ENCODE measurements at regions not wholly inside any gene's neighbourhood (a gene's known extent, or its start where the extent isn't known, plus 50 kb on each side); places are given as distances from the start of the nearest gene placed in this dataset.

- DNase-seq (ENCODE audit: low spot score): no peak
- ATAC-seq: no peak
Observed at GRCh38 chr1:110816945-110817344, 56.0 kb upstream of the CD53 start.

- ATAC-seq: no peak
- DNase-seq (ENCODE audit: low spot score): no peak
Observed at GRCh38 chr1:110811529-110811928, 61.4 kb upstream of the CD53 start.

- DNase-seq (ENCODE audit: low spot score) (no peak), ATAC-seq (no peak)
Observed at GRCh38 chr1:110800079-110800478, 72.9 kb upstream of the CD53 start.

- no peak for ATAC-seq
Observed at GRCh38 chr1:110798691-110799256, 74.2 kb upstream of the CD53 start.

GRCh38 chr1:110788673-110789072 lies 84.3 kb upstream of the CD53 start:
- ATAC-seq: no peak
- no peak for DNase-seq (ENCODE audit: low spot score)

More at GRCh38 chr1:110798691-110799256, 74.2 kb upstream of the CD53 start:
- DNase-seq (ENCODE audit: low spot score): no peak

- DNase-seq (ENCODE audit: low spot score) (no peak), ATAC-seq (no peak)
Observed at GRCh38 chr1:110787328-110788071, 85.4 kb upstream of the CD53 start.

GRCh38 chr1:110786802-110787327 lies 86.1 kb upstream of the CD53 start:
- ATAC-seq (no peak), DNase-seq (ENCODE audit: low spot score) (no peak)

- DNase-seq (ENCODE audit: low spot score) (no peak), ATAC-seq (no peak)
Observed at GRCh38 chr1:110785612-110786011, 87.3 kb upstream of the CD53 start.

GRCh38 chr1:110785055-110785454 lies 87.9 kb upstream of the CD53 start:
- DNase-seq (ENCODE audit: low spot score) (no peak), ATAC-seq (no peak)

GRCh38 chr1:110783292-110783918 lies 89.5 kb upstream of the CD53 start:
- DNase-seq (ENCODE audit: low spot score) (peak; percentile 47), ATAC-seq (peak; percentile 97)

GRCh38 chr1:110781525-110781924 lies 91.4 kb upstream of the CD53 start:
- DNase-seq (ENCODE audit: low spot score) (no peak), ATAC-seq (no peak)

- DNase-seq (ENCODE audit: low spot score) (peak; percentile 61), ATAC-seq (peak; percentile 74)
Observed at GRCh38 chr1:110780600-110781484, 92.1 kb upstream of the CD53 start.

GRCh38 chr1:110779636-110780035 lies 93.3 kb upstream of the CD53 start:
- DNase-seq (ENCODE audit: low spot score): no peak
- no peak for ATAC-seq

GRCh38 chr1:110778821-110779220 lies 94.1 kb upstream of the CD53 start:
- ATAC-seq (no peak), DNase-seq (ENCODE audit: low spot score) (no peak)

GRCh38 chr1:110777228-110777627 lies 95.7 kb upstream of the CD53 start:
- DNase-seq (ENCODE audit: low spot score) (no peak), ATAC-seq (peak; percentile 63)

- ATAC-seq: no peak
Observed at GRCh38 chr1:110774398-110774797, 98.5 kb upstream of the CD53 start.

GRCh38 chr1:110773813-110774212 lies 99.1 kb upstream of the KCNA3 start:
- ATAC-seq (no peak), DNase-seq (ENCODE audit: low spot score) (no peak)

More at GRCh38 chr1:110774398-110774797, 98.5 kb upstream of the CD53 start:
- no peak for DNase-seq (ENCODE audit: low spot score)

GRCh38 chr1:110771245-110772022 lies 96.7 kb upstream of the KCNA3 start:
- no peak for DNase-seq (ENCODE audit: low spot score)
- ATAC-seq: no peak

- DNase-seq (ENCODE audit: low spot score): no peak
- ATAC-seq: no peak
Observed at GRCh38 chr1:110770832-110771231, 96.1 kb upstream of the KCNA3 start.

- DNase-seq (ENCODE audit: low spot score) (no peak), ATAC-seq (no peak)
Observed at GRCh38 chr1:110768605-110769004, 93.9 kb upstream of the KCNA3 start.

All from left lobe of liver (tissue), 2 donors.